ENCODE measurements at regions not wholly inside any gene's neighbourhood (a gene's known extent, or its start where the extent isn't known, plus 50 kb on each side); places are given as distances from the start of the nearest gene placed in this dataset.

DNA sequence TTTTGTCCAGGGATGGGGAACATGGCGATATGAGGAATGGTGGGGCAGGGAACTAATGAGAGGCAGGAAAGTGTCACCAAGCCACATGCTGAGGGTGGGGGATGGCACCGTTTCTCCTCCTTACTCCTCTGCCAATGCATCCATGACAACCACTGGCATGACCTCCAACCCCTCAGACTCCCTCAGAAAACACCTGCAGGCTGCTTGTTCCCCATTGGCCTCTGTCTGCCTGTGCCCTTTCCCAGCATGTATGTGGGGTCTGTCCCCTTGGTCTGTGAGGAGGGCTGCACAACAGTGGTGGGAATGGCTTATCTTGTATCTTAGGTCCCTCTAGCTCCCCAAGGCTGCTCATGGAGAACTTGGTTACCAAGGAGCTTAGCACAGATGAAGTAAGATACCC, 137.2 kb upstream of the NGF start:
- H3K27ac ChIP-seq, result no peak overlapping the region
- no peak for TF ChIP-seq ZFX (IDR thresholded peaks at IDR 0.05)
- TF ChIP-seq, protein P1, sequence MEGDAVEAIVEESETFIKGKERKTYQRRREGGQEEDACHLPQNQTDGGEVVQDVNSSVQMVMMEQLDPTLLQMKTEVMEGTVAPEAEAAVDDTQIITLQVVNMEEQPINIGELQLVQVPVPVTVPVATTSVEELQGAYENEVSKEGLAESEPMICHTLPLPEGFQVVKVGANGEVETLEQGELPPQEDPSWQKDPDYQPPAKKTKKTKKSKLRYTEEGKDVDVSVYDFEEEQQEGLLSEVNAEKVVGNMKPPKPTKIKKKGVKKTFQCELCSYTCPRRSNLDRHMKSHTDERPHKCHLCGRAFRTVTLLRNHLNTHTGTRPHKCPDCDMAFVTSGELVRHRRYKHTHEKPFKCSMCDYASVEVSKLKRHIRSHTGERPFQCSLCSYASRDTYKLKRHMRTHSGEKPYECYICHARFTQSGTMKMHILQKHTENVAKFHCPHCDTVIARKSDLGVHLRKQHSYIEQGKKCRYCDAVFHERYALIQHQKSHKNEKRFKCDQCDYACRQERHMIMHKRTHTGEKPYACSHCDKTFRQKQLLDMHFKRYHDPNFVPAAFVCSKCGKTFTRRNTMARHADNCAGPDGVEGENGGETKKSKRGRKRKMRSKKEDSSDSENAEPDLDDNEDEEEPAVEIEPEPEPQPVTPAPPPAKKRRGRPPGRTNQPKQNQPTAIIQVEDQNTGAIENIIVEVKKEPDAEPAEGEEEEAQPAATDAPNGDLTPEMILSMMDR (conservative IDR thresholded peaks at IDR 0.05), result no peak

DNA sequence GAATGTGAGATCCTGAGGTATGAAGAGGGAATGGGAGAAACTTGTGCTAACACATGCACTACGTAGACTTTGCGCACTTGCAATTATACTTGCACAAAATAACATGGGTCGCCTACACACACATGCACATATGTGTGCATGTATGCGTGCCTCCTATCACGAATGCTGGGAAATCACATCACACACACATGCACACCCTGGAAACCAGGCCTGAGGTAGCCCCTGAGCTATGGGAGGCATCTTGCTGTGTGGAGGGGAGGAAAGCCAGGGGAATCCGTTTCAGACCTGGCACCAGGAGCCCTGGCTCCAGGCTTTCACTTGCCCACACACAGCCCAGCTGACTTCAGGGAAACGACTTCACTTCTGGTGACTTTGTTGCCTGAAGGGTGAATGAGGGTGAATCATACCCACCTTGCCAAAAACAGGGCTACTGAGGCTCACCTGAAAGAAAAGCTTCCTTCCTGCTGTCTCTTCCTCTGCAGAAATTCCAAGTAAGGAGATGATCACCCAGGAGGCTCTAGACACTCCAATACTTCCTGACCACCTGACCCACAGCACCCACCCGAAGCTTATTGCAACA, 136.0 kb upstream of the NGF start:
- TF ChIP-seq, protein P1 (conservative IDR thresholded peaks at IDR 0.05), result no peak
- no peak for TF ChIP-seq ZFX (IDR thresholded peaks at IDR 0.05)
- no peak overlapping the region for H3K27ac ChIP-seq

DNA sequence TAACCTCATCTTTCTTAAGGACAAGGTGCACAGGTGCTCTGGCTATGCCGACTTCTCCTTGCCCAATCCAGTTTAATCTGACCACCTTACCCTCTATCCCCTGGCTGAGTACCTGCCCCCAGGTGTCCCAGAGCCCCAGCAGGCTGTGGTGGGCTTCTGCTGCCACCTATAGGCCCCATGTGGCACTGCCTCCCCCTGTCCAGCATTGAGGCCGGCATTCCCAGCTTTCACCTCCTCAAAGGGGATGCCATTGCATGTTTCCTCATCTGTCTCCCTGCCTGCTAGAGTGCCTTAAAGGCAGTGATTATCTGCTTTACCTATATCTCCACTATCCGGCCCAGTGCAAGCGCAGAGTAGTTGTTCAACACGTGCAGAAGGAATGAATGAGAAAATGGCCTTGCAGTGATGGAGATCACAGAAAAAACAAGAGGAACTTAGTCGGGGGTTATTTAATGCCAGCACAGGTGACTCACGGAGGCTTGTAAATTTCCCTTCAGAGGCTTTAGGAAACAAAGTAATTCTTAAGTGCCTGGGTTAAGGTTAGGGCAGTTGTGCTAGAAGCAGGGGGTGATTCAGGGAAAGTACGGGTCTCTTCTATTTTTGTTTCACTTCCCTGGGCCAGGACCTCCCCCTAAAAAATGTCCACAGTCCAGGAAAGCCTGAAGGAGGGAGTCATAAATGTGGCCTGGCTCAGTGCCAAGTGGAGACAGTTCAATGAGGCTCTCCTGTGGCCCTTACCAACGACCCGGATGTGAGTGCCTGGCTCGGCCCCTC, 131.8 kb upstream of the NGF start:
- TF ChIP-seq, protein P1 (conservative IDR thresholded peaks at IDR 0.05), result peak; percentile 98
- no peak for TF ChIP-seq ZFX (IDR thresholded peaks at IDR 0.05)
- no peak overlapping the region for H3K27ac ChIP-seq

DNA sequence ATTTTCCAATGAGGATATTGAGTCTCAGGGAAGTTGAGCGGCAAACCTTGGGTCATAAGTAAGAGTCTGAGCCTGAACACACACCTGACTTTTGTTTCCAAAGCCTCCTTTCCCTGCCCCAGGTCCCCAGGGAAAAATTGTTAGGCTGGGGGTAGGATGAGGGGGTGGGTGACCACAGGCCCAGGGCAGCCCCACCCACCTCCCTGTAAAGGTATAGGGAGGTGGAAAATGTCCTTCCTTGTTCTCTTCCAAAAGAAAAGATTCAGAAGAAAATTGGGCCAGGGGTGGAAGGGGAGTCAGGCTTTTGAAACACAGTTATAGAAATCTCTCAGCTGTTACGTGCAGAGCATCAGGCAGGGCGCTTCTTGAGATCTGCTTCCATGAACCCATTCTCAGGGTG, 129.7 kb upstream of the NGF start:
- no peak overlapping the region for H3K27ac ChIP-seq
- TF ChIP-seq ZFX (IDR thresholded peaks at IDR 0.05), result no peak
- TF ChIP-seq, protein P1 (conservative IDR thresholded peaks at IDR 0.05), result no peak

DNA sequence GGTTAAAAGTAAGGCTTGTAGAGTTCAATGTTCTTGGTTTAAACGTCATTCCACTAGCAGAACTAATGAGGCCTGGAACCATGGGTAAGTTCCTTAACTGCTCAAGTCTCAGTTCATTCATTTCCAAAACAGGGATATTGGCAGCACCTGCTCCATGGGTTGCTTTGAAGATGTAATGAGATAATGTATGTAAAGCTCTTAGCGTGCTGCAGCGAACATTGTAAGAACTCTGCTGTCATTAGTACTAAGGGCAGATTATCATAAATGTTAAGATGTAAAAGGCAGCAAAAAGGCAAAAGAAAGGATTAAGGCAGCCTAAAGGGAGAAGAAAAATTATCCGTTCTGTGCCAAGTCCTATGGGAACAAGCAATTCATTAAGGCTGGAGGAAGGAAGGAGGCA, 129.1 kb upstream of the NGF start:
- no peak for TF ChIP-seq ZFX (IDR thresholded peaks at IDR 0.05)
- TF ChIP-seq, protein P1 (conservative IDR thresholded peaks at IDR 0.05), result no peak
- no peak overlapping the region for H3K27ac ChIP-seq

DNA sequence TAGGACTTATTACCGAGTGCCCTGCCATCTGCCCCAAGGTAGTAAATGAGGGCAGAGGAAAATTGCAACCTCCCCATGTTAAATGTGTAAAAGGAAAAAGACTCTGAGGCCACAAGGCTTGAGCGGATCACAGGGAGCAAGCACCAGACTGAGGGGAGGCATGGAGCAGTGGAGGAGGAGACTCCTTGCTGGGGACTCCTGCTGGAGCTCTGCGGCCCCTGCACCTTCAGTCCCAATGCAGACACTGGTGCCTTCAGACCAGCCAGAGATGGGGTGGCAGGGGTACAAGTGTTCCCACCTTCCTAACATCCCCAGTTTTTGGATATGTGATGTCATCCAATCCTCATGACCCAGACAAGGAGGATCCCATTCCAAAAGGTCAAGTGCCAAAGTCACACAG, 128.4 kb upstream of the NGF start:
- TF ChIP-seq, protein P1 (conservative IDR thresholded peaks at IDR 0.05), result no peak
- H3K27ac ChIP-seq, result no peak overlapping the region

DNA sequence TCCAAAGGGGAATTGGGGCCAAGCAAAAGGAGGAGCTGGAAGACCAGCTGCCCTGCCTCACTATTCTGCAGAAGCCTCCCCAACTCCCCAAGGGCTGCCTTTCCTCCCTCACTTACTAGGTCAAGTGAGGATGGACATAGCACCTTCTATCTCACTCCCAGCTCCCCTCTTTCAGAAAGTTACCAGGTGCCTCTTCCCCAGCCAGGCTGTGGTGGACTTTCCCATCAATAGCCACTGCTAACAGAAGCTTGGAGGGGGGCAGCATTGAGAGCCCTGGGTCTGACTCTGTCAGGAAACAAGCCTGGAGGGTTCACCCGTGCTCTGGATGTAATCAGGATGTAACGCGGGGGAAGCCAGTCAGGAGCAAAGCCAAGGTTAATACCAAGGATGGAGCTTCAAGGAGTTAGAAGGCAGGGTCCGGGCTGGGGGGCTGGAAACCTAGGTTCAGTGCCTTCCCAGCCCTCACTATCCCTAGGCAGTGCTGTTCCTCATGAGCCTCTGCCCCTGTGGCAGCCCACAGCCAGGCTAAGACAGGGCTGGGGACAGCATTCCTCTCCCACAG, 127.8 kb upstream of the NGF start:
- H3K27ac ChIP-seq, result no peak overlapping the region
- TF ChIP-seq, protein P1 (conservative IDR thresholded peaks at IDR 0.05), result no peak

Data from C4-2B (cell line).